IMR-90 (cell line): ENCODE measurements at regions not wholly inside any gene's neighbourhood (a gene's known extent, or its start where the extent isn't known, plus 50 kb on each side); places are given as distances from the start of the nearest gene placed in this dataset.

Source experiments
- ATAC-seq: fragments of 200-7000 bp; cut with Tn5 transposase; 2 replicates; pipeline ENCODE4 v1.9.1; 2020; ENCODE audit warnings: low read depth, mild to moderate bottlenecking, moderate library complexity
- BruUV-seq: library from RNA; stranded (reverse); fragments of 400-500 nt; replicated peaks from 2 replicates; lab custom pipeline; 2021; lab: Mats Ljungman, UMichigan
- CTCF ChIA-PET: fragments of 300-600 bp; formaldehyde crosslinking; extraction: SDS; loops from one replicate; lab custom pipeline; 2021; ENCODE audit warnings: antibody characterized with exemption; lab: Yijun Ruan, JAX
- POLR2A ChIA-PET: fragments of 300-600 bp; sonication (Branson Sonifier 250); formaldehyde crosslinking; loops from one replicate; lab custom pipeline; 2022; ENCODE audit warnings: antibody characterized with exemption; ENCODE audit not compliant: unreplicated experiment; lab: Charles Lee
- DNase-seq: peaks from one replicate; pipeline ENCODE4 v3.0.0; 2013
- H2AFZ ChIP-seq: replicated peaks from 2 replicates; pipeline ENCODE3; 2013; ENCODE audit warnings: low read length, mild to moderate bottlenecking; ENCODE audit not compliant: poor library complexity
- H2AK5ac ChIP-seq: 2 replicates; pipeline ENCODE4 v1.6.1; 2013; ENCODE audit warnings: low read depth, low read length, inconsistent platforms
- H2AK9ac ChIP-seq: replicated peaks from 2 replicates; pipeline ENCODE3; 2013; ENCODE audit warnings: mild to moderate bottlenecking, low read depth, low read length, moderate library complexity; ENCODE audit not compliant: poor library complexity
- H2BK120ac ChIP-seq: 2 replicates; pipeline ENCODE4 v1.6.1; 2013; ENCODE audit warnings: low read depth, low read length, inconsistent platforms
- H2BK15ac ChIP-seq: 3 replicates; pipeline ENCODE4 v1.6.1; 2013; ENCODE audit warnings: low read depth, low read length, inconsistent platforms
- H2BK20ac ChIP-seq: 2 replicates; pipeline ENCODE4 v1.6.1; 2013; ENCODE audit warnings: low read depth, mild to moderate bottlenecking, inconsistent platforms, low read length, moderate library complexity
- H2BK5ac ChIP-seq: 2 replicates; pipeline ENCODE4 v1.6.1; 2013; ENCODE audit warnings: mild to moderate bottlenecking, low read depth, low read length, inconsistent platforms; ENCODE audit not compliant: poor library complexity, severe bottlenecking
- H3K14ac ChIP-seq: replicated peaks from 2 replicates; pipeline ENCODE4 v1.6.1; 2013; ENCODE audit warnings: low read depth, low read length, inconsistent platforms
- H3K18ac ChIP-seq: 2 replicates; pipeline ENCODE4 v1.6.1; 2013; ENCODE audit warnings: low read depth, low read length, control low read depth
- H3K23ac ChIP-seq: 2 replicates; pipeline ENCODE4 v1.6.1; 2013; ENCODE audit warnings: low read depth, low read length, inconsistent platforms
- H3K27ac ChIP-seq: 2 replicates; pipeline ENCODE4 v1.5.1; 2013; ENCODE audit warnings: mild to moderate bottlenecking, control low read depth, low read length; ENCODE audit not compliant: insufficient read depth
- H3K27me3 ChIP-seq: 2 replicates; pipeline ENCODE4 v1.6.1; 2013; ENCODE audit warnings: low read length; ENCODE audit not compliant: control insufficient read depth, insufficient read depth
- H3K36me3 ChIP-seq: 2 replicates; pipeline ENCODE4 v1.6.1; 2013; ENCODE audit warnings: low read length, mixed read lengths; ENCODE audit not compliant: control insufficient read depth, insufficient read depth
- H3K4ac ChIP-seq: 2 replicates; pipeline ENCODE4 v1.6.1; 2013; ENCODE audit warnings: low read depth, low read length, inconsistent platforms
- H3K4me1 ChIP-seq: 2 replicates; pipeline ENCODE4 v1.6.1; 2013; ENCODE audit warnings: low read length, mixed read lengths; ENCODE audit not compliant: control insufficient read depth, insufficient read depth
- H3K4me2 ChIP-seq: 2 replicates; pipeline ENCODE4 v1.6.1; 2013; ENCODE audit warnings: low read depth, mild to moderate bottlenecking, control low read depth, low read length, moderate library complexity
- H3K4me3 ChIP-seq: 2 replicates; pipeline ENCODE4 v1.5.1; 2013; ENCODE audit warnings: low read depth, mild to moderate bottlenecking, control low read depth, low read length, moderate library complexity; ENCODE audit not compliant: insufficient read depth
- H3K56ac ChIP-seq: 2 replicates; pipeline ENCODE4 v1.6.1; 2013; ENCODE audit warnings: low read length, inconsistent platforms; ENCODE audit not compliant: insufficient read depth; ENCODE audit errors: extremely low read depth
- H3K79me1 ChIP-seq, 2 experiments: 2 replicates each; pipeline ENCODE4 v1.6.1; 2013; ENCODE audit warnings: low read length in 2 of 2, inconsistent platforms in 1 of 2, low read depth in 1 of 2
- H3K9ac ChIP-seq: 2 replicates; pipeline ENCODE4 v1.6.1; 2013; ENCODE audit warnings: low read depth, low read length, control low read depth
- H3K9me1 ChIP-seq: 2 replicates; pipeline ENCODE4 v1.6.1; 2013; ENCODE audit warnings: low read length, inconsistent platforms; ENCODE audit not compliant: insufficient read depth
- H3K9me3 ChIP-seq: 2 replicates; pipeline ENCODE4 v1.6.1; 2013; ENCODE audit warnings: low read length; ENCODE audit not compliant: control insufficient read depth, insufficient read depth
- H4K20me1 ChIP-seq: 2 replicates; pipeline ENCODE4 v1.6.1; 2013; ENCODE audit warnings: low read length, inconsistent platforms; ENCODE audit not compliant: insufficient read depth
- H4K5ac ChIP-seq: 2 replicates; pipeline ENCODE4 v1.6.1; 2013; ENCODE audit warnings: mild to moderate bottlenecking, low read depth, low read length, control low read depth
- H4K8ac ChIP-seq, 2 experiments: 2 replicates each; pipeline ENCODE4 v1.6.1; 2013; ENCODE audit warnings: low read depth in 2 of 2, low read length in 2 of 2, control low read depth in 1 of 2, inconsistent platforms in 1 of 2
- H4K91ac ChIP-seq: 2 replicates; pipeline ENCODE4 v1.6.1; 2013; ENCODE audit warnings: low read depth, low read length, inconsistent platforms; ENCODE audit not compliant: insufficient read depth
- ELK1 ChIP-seq: fragments of 150-350 bp; IDR thresholded peaks from 2 replicates; pipeline ENCODE4 v1.6.1; 2016; ENCODE audit warnings: low read depth, mild to moderate bottlenecking, low read length, moderate library complexity, borderline replicate concordance
- MAFK ChIP-seq: IDR thresholded peaks from 2 replicates; pipeline ENCODE4 v1.6.1; 2012; ENCODE audit warnings: low read depth, low read length, improper control_type of control experiment
- MAZ ChIP-seq: IDR thresholded peaks from 2 replicates; pipeline ENCODE4 v1.6.1; 2012; ENCODE audit warnings: low read depth, mild to moderate bottlenecking, low read length, improper control_type of control experiment, moderate library complexity, borderline replicate concordance
- MXI1 ChIP-seq: IDR thresholded peaks from 2 replicates; pipeline ENCODE4 v1.6.1; 2012; ENCODE audit warnings: low read depth, mild to moderate bottlenecking, low read length, moderate library complexity, borderline replicate concordance
- WGBS, 2 experiments: methylation state at CpG; one replicate each; pipeline versions ENCODE4 v1.1.5 to v1.1.7; 2013; ENCODE audit warnings: missing lambda C conversion rate in 2 of 2; ENCODE audit not compliant: insufficient read length in 1 of 2; ENCODE audit errors: extremely low coverage in 2 of 2; 5-methylcytosine and 5-hydroxymethylcytosine counted together
- dilution Hi-C: fragments of 300-500 bp; cut with HindIII; formaldehyde crosslinking; loops from one replicate; pipeline ENCODE4 v1.14.3; 2018; ENCODE audit warnings: low sequenced_read_pairs; ENCODE audit not compliant: unreplicated experiment
- in situ Hi-C: fragments of 300-500 bp; cut with MboI; formaldehyde crosslinking; loops from 3 replicates; pipeline ENCODE4 v1.14.3; 2019; ENCODE audit warnings: low sequenced_read_pairs, inconsistent platforms, mixed read lengths
- intact Hi-C: fragments of 100-400 bp; cut with micrococcal nuclease; formaldehyde crosslinking; loops from 2 replicates; pipeline ENCODE4 v1.10.0; 2022
- TF ChIP-seq, protein P1 (sequence below): conservative IDR thresholded peaks from 2 replicates; pipeline ENCODE4 v1.5.1; 2012; ENCODE audit warnings: mild to moderate bottlenecking, low read depth, low read length, improper control_type of control experiment

GRCh38 chr3:6112546-6112945, 748.4 kb upstream of the GRM7 start:
- TF ChIP-seq ELK1 (no peak), MAZ (no peak), MAFK (no peak), MXI1 (no peak)
- TF ChIP-seq, protein P1, sequence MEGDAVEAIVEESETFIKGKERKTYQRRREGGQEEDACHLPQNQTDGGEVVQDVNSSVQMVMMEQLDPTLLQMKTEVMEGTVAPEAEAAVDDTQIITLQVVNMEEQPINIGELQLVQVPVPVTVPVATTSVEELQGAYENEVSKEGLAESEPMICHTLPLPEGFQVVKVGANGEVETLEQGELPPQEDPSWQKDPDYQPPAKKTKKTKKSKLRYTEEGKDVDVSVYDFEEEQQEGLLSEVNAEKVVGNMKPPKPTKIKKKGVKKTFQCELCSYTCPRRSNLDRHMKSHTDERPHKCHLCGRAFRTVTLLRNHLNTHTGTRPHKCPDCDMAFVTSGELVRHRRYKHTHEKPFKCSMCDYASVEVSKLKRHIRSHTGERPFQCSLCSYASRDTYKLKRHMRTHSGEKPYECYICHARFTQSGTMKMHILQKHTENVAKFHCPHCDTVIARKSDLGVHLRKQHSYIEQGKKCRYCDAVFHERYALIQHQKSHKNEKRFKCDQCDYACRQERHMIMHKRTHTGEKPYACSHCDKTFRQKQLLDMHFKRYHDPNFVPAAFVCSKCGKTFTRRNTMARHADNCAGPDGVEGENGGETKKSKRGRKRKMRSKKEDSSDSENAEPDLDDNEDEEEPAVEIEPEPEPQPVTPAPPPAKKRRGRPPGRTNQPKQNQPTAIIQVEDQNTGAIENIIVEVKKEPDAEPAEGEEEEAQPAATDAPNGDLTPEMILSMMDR: no peak
- no peak overlapping the region for H2BK120ac ChIP-seq
- DNase-seq (no peak), ATAC-seq (no peak)
- H3K79me1 ChIP-seq: no peaks in the 10 kb centered on the region
- H2AFZ ChIP-seq: no peak overlapping the region
- no peak overlapping the region for H3K27ac ChIP-seq
- H3K27me3 ChIP-seq: no peaks in the 10 kb centered on the region
- H2BK5ac ChIP-seq: no peak overlapping the region
- H3K18ac ChIP-seq: no peak overlapping the region
- H2BK20ac ChIP-seq: no peak overlapping the region
- POLR2A ChIA-PET: no interaction called here
- no peaks in the 10 kb centered on the region for H4K20me1 ChIP-seq
- no peak overlapping the region for H3K23ac ChIP-seq
- dilution Hi-C loops: no loop called here
- no peak overlapping the region for H3K56ac ChIP-seq
- H2BK15ac ChIP-seq: no peak overlapping the region
- CTCF ChIA-PET: no interaction called here
- no peak overlapping the region for H2AK9ac ChIP-seq
- no peak overlapping the region for H4K5ac ChIP-seq
- H3K14ac ChIP-seq: no peak overlapping the region
- H4K8ac ChIP-seq: no peak overlapping the region
- no peaks in the 10 kb centered on the region for H3K4me1 ChIP-seq
- H3K9me1 ChIP-seq: no peaks in the 10 kb centered on the region
- H3K4me2 ChIP-seq: no peak overlapping the region
- no CpG with 5 or more reads among the region's 3 CpGs for WGBS, 2 experiments
- H3K9me3 ChIP-seq: peaks cover 4% of the 10 kb centered on the region; the same call in 1 of the 2 replicates
- in situ Hi-C loops: no loop called here
- no peak overlapping the region for H3K4me3 ChIP-seq
- H2AK5ac ChIP-seq: no peak overlapping the region
- H3K4ac ChIP-seq: no peak overlapping the region
- no peak overlapping the region for H3K9ac ChIP-seq
- H3K36me3 ChIP-seq: no peaks in the 10 kb centered on the region
- no peak overlapping the region for H4K91ac ChIP-seq
- BruUV-seq: no TSS peak
- intact Hi-C loops: no loop called here
